Caki2 (cell line): ENCODE measurements at regions not wholly inside any gene's neighbourhood (a gene's known extent, or its start where the extent isn't known, plus 50 kb on each side); places are given as distances from the start of the nearest gene placed in this dataset.
"Not testable (repeated sequence)": the region's sequence is repeated elsewhere in the genome, so short reads cannot be mapped to it uniquely, and the experiment has no call there.

Source experiments
- DNase-seq: peaks from one replicate; pipeline ENCODE4 v3.0.0-alpha.2; 2015; ENCODE audit warnings: low read depth
- in situ Hi-C: cut with HindIII; loops from 2 replicates; pipeline ENCODE4 v1.10.0; 2016; ENCODE audit warnings: low sequenced_read_pairs, low pct_unique_long_range_greater_than_20kb, mixed read lengths

DNA sequence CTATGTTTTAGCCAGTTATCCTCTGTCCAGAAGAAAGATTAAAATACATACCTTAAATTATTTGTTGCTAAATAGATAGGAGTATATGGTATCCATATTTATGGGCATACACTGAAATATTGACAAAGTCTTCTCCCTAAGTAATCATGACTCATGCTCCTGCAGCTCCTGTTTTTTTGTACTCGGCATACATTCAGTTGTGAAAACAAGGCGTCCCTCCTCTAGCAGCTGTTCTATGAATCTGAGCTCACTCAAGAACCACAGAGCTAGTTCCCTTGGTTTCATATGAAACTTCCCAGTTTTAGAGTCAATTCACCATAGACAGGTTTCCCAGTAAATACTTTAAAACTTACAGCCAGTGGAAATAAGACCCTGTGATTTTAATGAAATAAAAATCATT lies 168.7 kb upstream of the CDH7 start:
- in situ Hi-C loops, result not testable (repeated sequence)

DNA sequence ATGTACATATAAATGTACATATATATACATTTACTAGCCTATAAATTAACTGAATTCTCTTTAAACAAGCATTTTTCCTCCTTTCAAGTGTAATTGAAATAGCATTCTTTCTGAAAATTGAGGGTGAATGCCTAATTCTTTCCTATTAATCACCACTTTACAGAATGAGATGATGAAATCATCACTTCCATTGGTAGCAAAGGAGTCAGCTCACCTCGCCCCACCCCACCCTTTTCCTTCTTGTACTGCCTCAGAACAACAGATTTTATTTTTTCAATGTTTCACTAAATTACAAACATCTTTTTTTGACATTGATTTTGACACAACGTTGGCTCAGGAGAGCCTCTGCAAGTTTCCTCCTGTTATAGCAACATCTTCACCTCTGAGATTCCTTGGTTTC lies 181.9 kb upstream of the CDH7 start:
- in situ Hi-C loops, result no loop called here
- DNase-seq, result no peak

More for the DNA sequence above, 168.7 kb upstream of the CDH7 start:
- DNase-seq, result not testable (repeated sequence)

DNA sequence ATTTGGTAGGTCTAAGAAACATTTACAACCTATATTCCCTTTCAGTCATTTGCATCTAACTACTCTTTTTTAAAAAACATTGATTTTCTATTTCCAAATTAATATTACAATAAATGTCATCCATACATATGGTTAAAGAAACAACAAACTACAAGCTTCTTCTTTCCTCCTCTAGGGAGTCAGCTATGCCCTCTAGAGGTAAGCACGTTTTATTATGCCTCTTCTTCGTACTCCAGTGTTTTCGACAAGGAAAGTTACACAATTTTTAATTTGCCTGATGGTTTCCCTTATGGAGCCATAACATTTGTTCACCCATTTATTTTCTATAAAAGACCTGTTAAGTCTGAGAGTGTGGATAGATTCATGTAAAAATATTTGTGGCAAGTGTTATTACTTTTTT lies 183.4 kb upstream of the CDH7 start:
- DNase-seq, result no peak
- in situ Hi-C loops, result no loop called here

DNA sequence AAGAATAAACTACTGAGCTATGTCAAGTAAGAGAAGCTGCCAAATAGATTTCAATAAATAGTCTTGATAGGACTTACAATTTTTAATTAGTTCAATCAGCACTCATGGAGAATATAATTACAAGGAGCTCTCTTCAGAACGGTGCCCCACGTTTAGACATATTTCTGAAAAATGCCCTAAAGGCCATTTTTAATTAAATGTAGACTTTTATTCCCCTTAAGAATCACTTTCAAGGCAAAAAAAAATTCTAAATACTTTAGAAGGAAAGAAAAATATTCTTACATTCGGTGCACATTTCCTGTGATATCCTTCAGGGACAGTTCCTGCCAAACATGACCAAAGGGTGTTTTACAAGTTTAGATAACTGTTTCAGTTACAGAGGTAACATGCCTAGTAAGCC lies 202.5 kb upstream of the CDH7 start:
- no peak for DNase-seq
- in situ Hi-C loops, result no loop called here

DNA sequence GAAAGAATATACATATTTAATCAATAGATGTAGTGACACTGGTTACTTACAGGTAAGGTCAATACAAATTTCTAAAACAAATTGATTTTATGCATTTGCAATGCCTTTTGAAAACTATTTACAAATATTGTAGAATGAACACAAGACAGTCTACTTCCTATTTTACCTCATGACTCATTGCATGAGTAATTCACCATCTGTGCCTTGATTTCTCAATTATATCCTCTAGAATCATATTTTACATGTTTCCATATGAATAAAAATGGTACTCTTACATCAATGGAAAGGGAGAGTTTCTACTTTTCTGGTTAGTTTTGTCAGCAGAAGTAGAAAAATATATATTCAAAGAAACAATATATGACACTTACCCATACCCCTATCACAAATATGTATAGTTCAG lies 203.8 kb upstream of the CDH7 start:
- in situ Hi-C loops, result no loop called here
- no peak for DNase-seq

DNA sequence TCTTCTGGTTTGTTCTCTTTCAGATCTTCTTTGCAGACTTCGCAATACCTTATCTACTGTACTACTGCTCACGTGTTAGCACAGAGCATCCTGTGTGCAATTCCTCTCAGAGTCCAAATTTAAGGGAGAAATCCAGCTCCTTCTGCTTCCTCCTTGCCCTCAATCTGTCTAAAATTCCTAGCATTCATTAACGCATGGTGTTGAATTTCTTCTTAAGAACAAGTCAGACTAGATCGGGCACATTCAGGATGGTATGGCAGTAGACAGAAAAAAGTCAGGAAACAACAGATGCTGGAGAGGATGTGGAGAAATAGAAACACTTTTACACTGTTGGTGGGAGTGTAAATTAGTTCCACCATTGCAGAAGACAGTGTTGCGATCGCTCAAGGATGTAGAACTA lies 206.1 kb upstream of the CDH7 start:
- in situ Hi-C loops, result no loop called here
- no peak for DNase-seq

DNA sequence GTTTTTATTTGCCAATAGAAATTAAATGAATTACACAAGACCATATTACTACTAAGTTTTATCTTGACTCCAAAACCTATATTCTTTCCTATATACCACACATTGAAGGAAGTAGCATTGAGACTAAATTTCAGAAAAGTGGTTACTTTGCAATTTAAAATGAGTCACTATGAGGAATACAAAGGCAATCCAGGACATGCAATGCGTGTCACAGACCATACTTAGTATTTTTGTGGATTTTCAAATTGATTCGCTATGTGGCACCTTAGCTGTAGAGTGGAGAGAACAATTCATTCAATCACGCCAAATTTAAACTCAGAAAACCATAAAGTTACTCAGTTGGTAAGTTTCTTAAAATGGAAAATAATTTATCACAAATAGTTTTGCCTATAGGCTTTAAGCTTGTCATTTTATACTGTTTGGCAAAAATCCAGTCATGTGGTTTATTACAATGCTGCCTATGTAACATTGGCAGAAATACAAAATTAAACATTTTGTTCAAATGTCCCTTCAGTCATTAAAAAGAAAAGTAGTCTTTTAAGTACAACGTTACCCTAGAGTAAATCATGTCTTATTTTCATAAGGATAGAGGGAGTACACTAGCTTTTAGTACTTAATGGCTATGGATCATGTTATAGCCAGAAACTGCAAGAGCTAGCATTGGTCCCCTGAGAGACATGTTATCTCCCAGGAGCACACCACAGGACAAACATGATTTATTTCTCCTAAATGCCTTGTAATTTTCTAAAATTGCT lies 222.8 kb upstream of the CDH7 start:
- in situ Hi-C loops, result no loop called here
- DNase-seq, result no peak

DNA sequence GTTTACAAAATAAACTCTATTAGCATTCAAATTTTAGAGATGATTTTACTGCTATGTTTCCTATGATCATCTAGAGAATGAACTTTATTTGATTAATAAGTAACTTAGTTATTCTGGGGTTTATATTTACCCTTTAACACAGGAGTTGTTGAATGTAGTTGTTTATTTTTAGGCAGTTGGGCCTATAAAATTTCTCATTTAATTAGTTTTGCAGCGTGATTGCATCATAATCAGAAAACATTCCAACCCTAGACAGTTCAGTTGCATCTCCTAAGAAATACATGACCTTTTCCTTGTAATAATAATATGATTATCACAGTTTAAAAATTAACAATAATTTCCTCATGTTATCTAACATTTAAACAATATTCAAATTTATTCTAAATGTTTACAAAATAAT lies 224.7 kb upstream of the CDH7 start:
- no peak for DNase-seq
- in situ Hi-C loops, result no loop called here

DNA sequence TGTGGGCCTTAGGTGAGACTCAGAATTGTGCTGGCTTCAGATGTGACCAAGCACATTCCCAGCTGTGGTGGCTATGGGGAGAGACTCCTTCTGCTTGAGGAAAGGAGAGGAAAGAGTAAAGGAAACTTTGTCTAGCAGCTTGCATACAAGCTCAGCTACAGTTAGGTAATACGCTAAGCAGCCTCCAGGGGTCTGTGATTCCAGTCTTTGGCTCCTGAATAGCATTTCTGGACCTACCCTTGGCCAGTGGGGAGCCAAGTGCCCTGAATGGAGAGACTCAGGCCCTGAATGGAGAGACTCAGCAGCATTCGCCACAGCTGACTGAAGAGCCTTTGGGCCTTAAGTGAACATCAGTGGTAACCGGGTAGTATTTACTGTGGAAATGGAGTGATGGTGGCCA lies 227.4 kb upstream of the CDH7 start:
- in situ Hi-C loops, result no loop called here
- no peak for DNase-seq

DNA sequence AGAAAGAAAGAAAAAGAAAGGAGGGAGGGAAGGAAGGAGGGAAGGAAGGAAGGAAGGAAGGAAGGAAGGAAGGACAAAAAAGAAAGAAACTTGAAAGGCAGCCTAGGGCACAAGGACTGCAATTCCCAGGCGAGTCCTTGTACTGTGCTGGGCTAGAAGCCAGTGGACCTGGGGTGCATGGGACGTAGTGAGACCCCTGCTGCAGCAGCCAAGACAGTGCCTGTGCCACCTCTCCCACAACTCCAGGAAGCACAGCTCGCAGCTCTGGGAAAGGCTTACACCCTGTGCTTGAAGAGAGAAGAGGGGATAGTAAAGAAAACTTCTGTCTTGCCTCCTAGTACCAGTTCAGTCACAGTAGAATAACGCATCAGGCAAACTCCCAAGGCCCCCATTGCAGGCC lies 227.9 kb upstream of the CDH7 start:
- in situ Hi-C loops, result no loop called here
- DNase-seq, result no peak

DNA sequence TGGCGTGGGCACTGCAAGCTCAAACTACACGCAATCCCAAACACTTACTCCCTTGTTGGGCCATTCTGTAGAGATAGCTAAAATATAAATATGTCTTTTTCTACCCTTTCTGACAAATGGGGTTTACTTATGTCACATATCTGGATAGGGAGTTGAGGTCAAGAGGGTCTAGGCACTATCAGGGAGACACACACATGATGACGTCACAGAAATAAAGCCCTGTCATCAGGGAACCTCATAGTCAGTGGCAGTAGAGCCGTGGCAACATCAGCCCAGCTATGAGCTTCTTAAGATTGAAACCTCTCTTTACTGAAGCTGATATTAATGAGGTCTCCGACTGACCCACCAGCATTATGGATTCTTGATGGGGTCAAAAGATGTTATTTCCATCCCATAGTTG lies 234.6 kb upstream of the CDH7 start:
- in situ Hi-C loops, result no loop called here
- DNase-seq, result no peak

DNA sequence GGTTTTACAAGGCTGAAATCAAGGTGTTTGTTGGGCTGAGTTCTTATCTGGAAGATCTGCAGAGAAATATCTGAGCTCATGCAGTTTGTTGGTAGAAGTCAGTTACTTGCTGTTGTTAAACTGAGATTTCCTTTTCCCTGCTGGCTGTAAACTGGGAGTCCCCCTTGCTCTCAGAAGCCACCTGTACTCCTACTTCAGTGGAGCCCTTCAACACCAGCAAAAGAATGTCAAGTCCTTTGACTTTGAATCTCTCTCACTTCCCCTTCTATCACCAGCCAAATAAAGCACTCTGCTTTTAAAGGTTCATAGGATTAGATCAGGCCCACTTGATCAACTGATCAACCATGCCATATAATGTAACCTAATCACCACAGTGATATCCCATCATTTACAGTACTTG lies 252.2 kb upstream of the CDH7 start:
- in situ Hi-C loops, result no loop called here

DNA sequence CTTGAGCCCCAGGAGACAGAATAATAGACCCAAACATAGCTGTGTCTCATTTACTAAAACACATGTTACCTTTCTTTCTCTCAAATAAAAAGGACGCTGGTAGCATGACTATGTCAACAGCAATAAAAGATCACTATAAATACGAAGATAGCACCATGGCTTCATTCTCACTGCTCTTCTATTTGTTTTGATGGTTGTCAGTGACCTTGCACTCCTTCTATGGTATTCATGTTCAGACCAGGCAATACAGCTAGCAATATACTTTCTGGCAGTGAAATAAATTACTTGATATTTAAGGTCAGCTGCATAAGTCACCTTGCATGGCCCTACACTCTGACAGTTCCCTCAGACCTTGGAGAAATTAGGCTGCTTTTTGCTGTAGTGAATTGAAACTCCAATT lies 263.2 kb upstream of the CDH7 start:
- in situ Hi-C loops, result no loop called here

More for the DNA sequence above, 252.2 kb upstream of the CDH7 start:
- DNase-seq, result no peak

DNA sequence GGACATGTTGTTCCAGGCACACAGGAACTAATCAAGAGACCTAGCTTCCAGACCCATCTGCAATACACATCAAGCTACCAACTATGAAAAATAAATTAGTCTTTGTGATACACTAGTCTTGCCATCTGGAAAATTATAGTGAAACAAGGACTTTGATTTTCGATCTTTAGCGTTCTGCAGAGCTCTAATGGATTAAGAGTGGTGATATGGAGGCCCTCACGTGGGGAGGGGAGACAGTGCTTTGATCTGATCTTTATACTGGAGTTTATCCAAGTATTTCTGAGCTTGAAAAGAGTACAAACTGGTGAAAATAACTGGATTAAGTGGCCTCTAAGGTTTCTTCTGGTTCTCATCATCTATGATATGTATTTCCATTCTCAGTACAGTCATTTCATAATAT lies 273.4 kb upstream of the CDH7 start:
- in situ Hi-C loops, result no loop called here
- no peak for DNase-seq

More for the DNA sequence above, 263.2 kb upstream of the CDH7 start:
- no peak for DNase-seq

DNA sequence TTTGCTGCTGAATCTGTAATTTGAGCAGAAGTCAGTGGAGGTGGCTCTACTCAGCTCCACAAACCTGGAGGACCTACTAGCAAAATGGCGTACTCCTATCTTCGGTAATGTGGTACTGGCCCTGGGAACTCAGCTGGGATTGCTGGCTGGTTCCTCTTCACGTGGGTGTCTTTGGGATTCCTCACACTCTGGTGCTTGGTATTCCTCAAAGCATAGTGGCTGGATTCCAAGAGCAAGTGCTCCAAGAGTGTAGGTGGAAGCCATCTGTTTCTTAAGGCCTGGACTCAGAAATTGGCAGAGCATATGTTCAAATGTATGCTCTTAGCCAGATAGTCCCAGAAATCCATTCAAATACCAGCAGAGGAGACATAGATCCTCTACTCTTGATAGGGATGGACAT lies 281.9 kb upstream of the CDH7 start:
- in situ Hi-C loops, result no loop called here
- DNase-seq, result no peak

DNA sequence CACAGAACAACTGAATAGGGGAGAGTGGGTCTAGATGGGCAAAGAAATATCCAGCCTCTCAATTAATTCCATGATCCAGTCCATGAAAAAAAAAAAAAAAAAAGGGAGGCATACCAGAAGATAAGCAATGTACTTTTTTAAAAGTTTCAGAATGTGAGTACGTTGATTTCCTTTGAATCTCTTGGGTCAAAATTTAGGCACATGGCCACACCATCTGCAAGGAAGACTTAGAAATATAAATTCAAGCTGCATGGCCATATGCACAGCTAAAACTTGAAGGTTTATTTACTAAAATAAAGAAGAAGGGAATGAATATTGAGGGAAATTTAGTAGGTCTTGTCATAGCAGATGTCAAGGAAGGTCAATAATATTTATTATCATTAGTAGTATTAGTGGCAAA lies 286.5 kb upstream of the CDH7 start:
- in situ Hi-C loops, result no loop called here
- DNase-seq, result no peak

DNA sequence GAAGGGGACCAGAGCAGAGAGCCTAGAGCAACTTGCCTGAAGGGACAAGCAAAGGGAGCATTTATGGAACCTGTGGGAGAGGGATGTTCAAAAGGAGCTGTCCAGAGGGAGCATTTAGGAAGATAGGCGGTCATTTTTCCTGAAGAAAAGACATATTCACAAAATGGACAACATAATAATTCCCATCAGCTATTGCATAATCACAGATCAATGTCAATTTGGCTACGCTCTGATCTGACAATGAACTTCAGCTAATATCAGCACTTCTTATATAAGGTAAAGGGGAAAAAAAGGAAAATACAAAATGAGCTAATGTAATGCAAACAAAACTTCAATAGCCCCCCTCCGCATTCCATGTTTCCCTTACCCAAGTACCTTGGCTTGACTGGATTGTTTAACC lies 291.1 kb upstream of the CDH7 start:
- in situ Hi-C loops, result no loop called here
- DNase-seq, result no peak

DNA sequence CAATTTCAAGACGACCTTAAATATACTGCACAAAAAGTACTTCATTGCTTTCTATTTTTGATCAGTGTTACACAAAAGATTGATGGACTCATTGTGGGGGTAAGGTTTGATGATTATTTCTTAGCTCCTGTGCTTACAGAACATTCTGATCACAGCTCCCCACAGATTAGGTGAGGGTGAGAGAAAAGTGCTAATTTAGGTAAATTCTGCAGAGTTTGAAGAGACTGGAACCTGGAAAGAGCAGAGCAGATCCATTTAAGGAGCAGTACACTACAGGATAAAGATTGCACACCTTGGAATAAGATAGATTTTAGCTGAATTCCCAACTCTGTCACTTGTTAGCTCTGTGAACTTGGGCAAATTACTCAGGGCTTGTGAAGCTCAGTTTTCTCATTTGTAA lies 291.9 kb upstream of the CDH7 start:
- no peak for DNase-seq
- in situ Hi-C loops, result no loop called here

DNA sequence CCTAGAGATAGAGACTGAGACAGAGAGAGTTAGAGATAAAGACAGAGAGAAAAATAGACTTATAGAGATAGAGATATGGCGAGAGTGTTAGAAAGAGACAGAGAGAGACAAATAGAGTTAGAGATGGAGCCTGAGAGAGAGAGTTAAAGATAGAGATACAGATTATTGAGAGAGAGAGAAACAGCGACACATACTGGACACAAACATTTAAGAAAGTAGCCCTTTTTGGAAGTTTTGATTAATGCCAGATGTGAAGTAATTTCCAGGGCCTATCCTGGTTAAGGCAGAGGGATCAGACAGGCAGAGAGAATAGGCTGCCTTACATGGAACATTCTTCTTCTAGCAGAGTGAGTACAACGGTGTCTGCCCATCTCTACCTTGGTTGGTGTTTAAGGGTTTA lies 311.6 kb upstream of the CDH7 start:
- DNase-seq, result no peak
- in situ Hi-C loops, result no loop called here

DNA sequence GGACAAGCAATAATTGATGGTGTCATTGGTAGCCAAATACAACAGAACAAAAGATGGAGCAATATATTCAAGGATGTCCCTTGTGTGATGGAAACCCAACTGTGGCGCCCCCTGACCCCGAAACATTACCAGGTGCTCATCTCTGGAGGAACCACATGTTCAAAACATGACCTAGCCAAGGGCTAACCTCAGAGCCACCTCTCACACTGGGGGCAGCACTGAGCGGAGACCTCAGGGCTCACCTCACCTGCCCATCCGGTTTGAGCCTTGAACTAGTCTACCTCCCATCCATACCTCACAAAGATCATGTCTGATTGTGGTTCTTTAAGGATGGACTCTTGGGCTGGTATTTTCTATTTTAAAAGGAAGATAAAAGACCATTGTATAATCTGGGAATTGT lies 314.4 kb upstream of the CDH7 start:
- in situ Hi-C loops, result no loop called here
- no peak for DNase-seq

DNA sequence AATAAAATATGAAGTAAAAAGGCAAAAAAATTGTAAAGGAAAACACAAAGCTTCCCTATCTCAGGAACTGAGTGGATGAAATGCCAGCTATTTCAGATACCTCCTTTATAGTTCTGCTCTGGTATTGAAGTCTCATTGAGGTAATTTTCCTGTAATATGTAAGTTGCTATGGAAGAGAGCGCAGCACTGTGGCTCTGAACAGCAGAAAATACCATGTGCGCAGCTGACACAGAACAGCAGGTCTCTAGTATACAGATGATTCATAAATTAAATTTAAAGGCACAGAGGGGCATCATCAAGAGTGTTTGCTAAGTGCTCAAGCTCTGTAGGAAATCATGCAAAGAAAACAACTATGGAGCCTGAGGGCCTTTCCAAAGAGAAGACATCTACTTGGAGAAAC lies 315.3 kb upstream of the CDH7 start:
- in situ Hi-C loops, result no loop called here
- no peak for DNase-seq
